Keratinocyte (primary cell): ENCODE measurements at regions not wholly inside any gene's neighbourhood (a gene's known extent, or its start where the extent isn't known, plus 50 kb on each side); places are given as distances from the start of the nearest gene placed in this dataset.

Experiments used
- CTCF ChIP-seq, 3 experiments: IDR thresholded peaks in 1 of 3; conservative IDR thresholded peaks in 1 of 3; optimal IDR thresholded peaks in 1 of 3; 2 replicates in 2 of 3; 3 replicates in 1 of 3; pipeline versions ENCODE3 to v1.5.1; 2011; ENCODE audit warnings: low read length in 3 of 3, mild to moderate bottlenecking in 3 of 3, moderate library complexity in 2 of 3, control low read depth in 1 of 3, inconsistent platforms in 1 of 3; ENCODE audit not compliant: insufficient read depth in 2 of 3; ENCODE audit errors: extremely low read depth in 1 of 3
- EZH2 ChIP-seq: IDR thresholded peaks from one replicate; pipeline ENCODE4 v1.6.1; 2012; ENCODE audit warnings: inconsistent platforms, mild to moderate bottlenecking, low read length, moderate library complexity

DNA sequence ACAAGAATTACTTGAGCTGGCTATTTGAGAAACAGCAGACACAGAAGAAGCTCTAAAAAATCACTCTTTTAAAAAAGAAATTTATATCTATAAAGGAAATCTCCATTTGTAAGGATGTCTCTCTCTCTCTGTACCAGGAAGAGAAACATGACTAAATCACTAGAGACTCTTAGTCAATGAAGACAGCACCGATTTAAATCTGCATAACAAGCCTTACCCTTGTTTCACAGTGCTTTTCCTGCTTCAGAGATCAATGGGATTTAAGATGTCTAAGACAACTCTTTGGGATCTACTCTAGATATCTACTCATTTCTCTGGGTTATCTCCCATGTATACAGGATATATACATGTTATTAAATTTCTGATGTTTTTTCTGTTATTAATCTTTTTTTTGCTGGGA, 359.2 kb upstream of the RND3 start:
- TF ChIP-seq CTCF (optimal IDR thresholded peaks at IDR 0.05 in 1 of 3, IDR thresholded peaks at IDR 0.05 in 1 of 3, conservative IDR thresholded peaks at IDR 0.05 in 1 of 3; ENCODE audit: extremely low read depth in 1 of 3, insufficient read depth in 2 of 3, low read length in 3 of 3): no peak
- no peak for TF ChIP-seq EZH2
